PC-3 (cell line): ENCODE measurements at regions not wholly inside any gene's neighbourhood (a gene's known extent, or its start where the extent isn't known, plus 50 kb on each side); places are given as distances from the start of the nearest gene placed in this dataset.

ENCODE experiments used
- ATAC-seq: fragments of 200-7000 bp; cut with Tn5 transposase; 2 replicates; pipeline ENCODE4 v1.9.1; 2020; ENCODE audit warnings: mild to moderate bottlenecking, moderate library complexity
- BruUV-seq: library from RNA; stranded (reverse); fragments of 400-500 nt; replicated peaks from 2 replicates; lab custom pipeline; 2021; lab: Mats Ljungman, UMichigan
- CTCF ChIA-PET: fragments of 300-600 bp; sonication (Branson Sonifier 250); formaldehyde crosslinking; loops from one replicate; lab custom pipeline; 2022; ENCODE audit warnings: antibody characterized with exemption; lab: Charles Lee
- POLR2A ChIA-PET: fragments of 300-600 bp; sonication (Branson Sonifier 250); formaldehyde crosslinking; loops from one replicate; lab custom pipeline; 2022; ENCODE audit warnings: antibody characterized with exemption; ENCODE audit not compliant: unreplicated experiment; lab: Charles Lee
- DNase-seq: peaks from one replicate; pipeline ENCODE4 v3.0.0-alpha.2; 2015
- H2AFZ ChIP-seq: fragments of 300-600 bp; sonication (generic); 2 replicates; pipeline ENCODE4 v1.6.0; 2016; ENCODE audit warnings: antibody characterized with exemption, low read length
- H3F3A ChIP-seq: fragments of 300-600 bp; sonication (generic); one replicate; pipeline ENCODE4 v1.6.0; 2017; ENCODE audit warnings: antibody characterized with exemption, low read length, control low read depth, mild to moderate bottlenecking; ENCODE audit not compliant: unreplicated experiment
- H3K27ac ChIP-seq: fragments of 300-600 bp; sonication (generic); 2 replicates; pipeline ENCODE4 v1.5.1; 2016; ENCODE audit warnings: mild to moderate bottlenecking, low read length
- H3K27me3 ChIP-seq: fragments of 300-600 bp; sonication (generic); 2 replicates; pipeline ENCODE4 v1.6.1; 2016; ENCODE audit warnings: low read length, mixed read lengths
- H3K36me3 ChIP-seq: fragments of 300-600 bp; sonication (generic); 2 replicates; pipeline ENCODE4 v1.6.1; 2016; ENCODE audit warnings: low read depth, mixed run types, low read length, mixed read lengths
- H3K4me1 ChIP-seq: fragments of 300-600 bp; sonication (generic); 2 replicates; pipeline ENCODE4 v1.5.1; 2016; ENCODE audit warnings: low read length; ENCODE audit not compliant: insufficient read depth
- H3K4me2 ChIP-seq: fragments of 300-600 bp; sonication (generic); 2 replicates; pipeline ENCODE4 v1.6.0; 2016; ENCODE audit warnings: low read length
- H3K4me3 ChIP-seq: fragments of 300-600 bp; sonication (generic); 2 replicates; pipeline ENCODE4 v1.5.1; 2016; ENCODE audit warnings: mild to moderate bottlenecking, low read length, mixed read lengths
- H3K79me2 ChIP-seq: fragments of 300-600 bp; sonication (generic); 2 replicates; pipeline ENCODE4 v1.6.1; 2017; ENCODE audit warnings: low read length, mixed read lengths
- H3K9ac ChIP-seq: fragments of 300-600 bp; sonication (generic); 2 replicates; pipeline ENCODE4 v1.6.0; 2016; ENCODE audit warnings: mild to moderate bottlenecking, low read length
- H3K9me2 ChIP-seq: fragments of 300-600 bp; sonication (generic); replicated peaks from 2 replicates; pipeline ENCODE4 v1.6.1; 2016; ENCODE audit warnings: mixed run types, low read length, mixed read lengths
- H3K9me3 ChIP-seq: fragments of 300-600 bp; sonication (generic); 2 replicates; pipeline ENCODE4 v1.6.1; 2016; ENCODE audit warnings: low read length, mixed read lengths
- H4K20me1 ChIP-seq: fragments of 300-600 bp; sonication (generic); 2 replicates; pipeline ENCODE4 v1.6.1; 2016; ENCODE audit warnings: low read length, mixed read lengths
- EZH2 ChIP-seq: fragments of 300-600 bp; sonication (generic); IDR thresholded peaks from one replicate; pipeline ENCODE4 v1.6.1; 2017; ENCODE audit warnings: antibody characterized with exemption, mild to moderate bottlenecking, low read length; ENCODE audit not compliant: unreplicated experiment
- EZH2phosphoT487 ChIP-seq: fragments of 300-600 bp; sonication (generic); IDR thresholded peaks from 2 replicates; pipeline ENCODE4 v1.6.1; 2018; ENCODE audit warnings: mild to moderate bottlenecking, antibody characterized with exemption, low read length, borderline replicate concordance
- intact Hi-C: fragments of 100-400 bp; cut with micrococcal nuclease; formaldehyde crosslinking; loops from 2 replicates; pipeline ENCODE4 v1.9.0; 2023
- TF ChIP-seq, protein P1 (sequence below): fragments of 300-600 bp; sonication (generic); conservative IDR thresholded peaks from 2 replicates; pipeline ENCODE4 v1.5.1; 2017; ENCODE audit warnings: antibody characterized with exemption, low read depth, mild to moderate bottlenecking, low read length

DNA sequence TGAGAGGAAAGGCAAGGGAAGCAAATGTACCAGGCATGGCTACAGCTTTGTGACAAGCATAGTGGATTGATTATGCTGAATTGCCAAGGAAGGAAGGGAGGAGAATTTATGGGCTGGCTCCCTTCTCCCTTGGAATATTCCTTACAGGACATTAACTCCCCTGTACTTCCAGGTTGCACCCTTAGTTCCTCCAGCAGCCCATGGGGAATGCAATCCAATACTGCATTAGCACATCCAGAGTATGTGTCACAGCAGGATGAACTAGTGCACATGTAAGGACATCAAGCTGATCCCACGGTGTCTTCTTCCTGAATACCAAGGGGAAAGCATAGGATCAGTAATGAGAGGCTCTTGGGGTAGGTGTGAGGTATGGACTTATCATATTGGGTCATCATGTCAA, 390.7 kb upstream of the POU3F2 start:
- intact Hi-C loops: no loop called here
- Histone ChIP-seq H3K4me3 (no peak overlapping the region), H3K27ac (no peak overlapping the region), H3K9me3 (no peaks in the 10 kb centered on the region), H3K27me3 (no peaks in the 10 kb centered on the region), H3K4me1 (no peaks in the 10 kb centered on the region), H2AFZ (no peak overlapping the region), H4K20me1 (no peaks in the 10 kb centered on the region), H3K79me2 (no peaks in the 10 kb centered on the region), H3K9ac (no peak overlapping the region), H3K9me2 (no peaks in the 10 kb centered on the region), H3F3A (no peaks in the 10 kb centered on the region), H3K36me3 (no peaks in the 10 kb centered on the region), H3K4me2 (no peak overlapping the region)
- POLR2A ChIA-PET: no interaction called here
- DNase-seq (no peak), ATAC-seq (no peak)
- no TSS peak for BruUV-seq
- TF ChIP-seq EZH2 (no peak), EZH2phosphoT487 (no peak)
- TF ChIP-seq, protein P1, sequence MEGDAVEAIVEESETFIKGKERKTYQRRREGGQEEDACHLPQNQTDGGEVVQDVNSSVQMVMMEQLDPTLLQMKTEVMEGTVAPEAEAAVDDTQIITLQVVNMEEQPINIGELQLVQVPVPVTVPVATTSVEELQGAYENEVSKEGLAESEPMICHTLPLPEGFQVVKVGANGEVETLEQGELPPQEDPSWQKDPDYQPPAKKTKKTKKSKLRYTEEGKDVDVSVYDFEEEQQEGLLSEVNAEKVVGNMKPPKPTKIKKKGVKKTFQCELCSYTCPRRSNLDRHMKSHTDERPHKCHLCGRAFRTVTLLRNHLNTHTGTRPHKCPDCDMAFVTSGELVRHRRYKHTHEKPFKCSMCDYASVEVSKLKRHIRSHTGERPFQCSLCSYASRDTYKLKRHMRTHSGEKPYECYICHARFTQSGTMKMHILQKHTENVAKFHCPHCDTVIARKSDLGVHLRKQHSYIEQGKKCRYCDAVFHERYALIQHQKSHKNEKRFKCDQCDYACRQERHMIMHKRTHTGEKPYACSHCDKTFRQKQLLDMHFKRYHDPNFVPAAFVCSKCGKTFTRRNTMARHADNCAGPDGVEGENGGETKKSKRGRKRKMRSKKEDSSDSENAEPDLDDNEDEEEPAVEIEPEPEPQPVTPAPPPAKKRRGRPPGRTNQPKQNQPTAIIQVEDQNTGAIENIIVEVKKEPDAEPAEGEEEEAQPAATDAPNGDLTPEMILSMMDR: no peak
- CTCF ChIA-PET: no interaction called here

DNA sequence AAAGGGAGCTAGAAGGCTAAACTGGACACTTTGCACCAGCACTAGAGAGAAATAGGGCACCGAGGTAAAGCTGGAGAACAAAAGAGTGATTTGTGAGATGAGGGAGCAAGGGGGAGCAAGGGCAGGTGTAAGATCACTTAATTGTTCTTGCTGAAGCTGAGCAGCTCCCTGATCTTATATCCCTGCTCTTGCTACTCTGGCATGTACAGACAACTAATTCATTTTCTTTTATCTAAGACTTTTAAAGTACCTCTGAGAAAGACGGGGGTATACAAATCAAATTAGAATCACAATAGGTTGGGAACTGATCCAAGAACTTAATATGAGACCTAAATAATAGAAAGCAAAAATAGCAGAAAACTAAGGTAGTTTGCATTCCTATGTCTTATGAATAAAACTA, 381.7 kb upstream of the POU3F2 start:
- H3K79me2 ChIP-seq: no peaks in the 10 kb centered on the region
- H2AFZ ChIP-seq: no peak overlapping the region
- no TSS peak for BruUV-seq
- DNase-seq (no peak), ATAC-seq (no peak)
- no peak for TF ChIP-seq EZH2phosphoT487
- TF ChIP-seq, protein P1: no peak
- TF ChIP-seq EZH2: no peak
- no peaks in the 10 kb centered on the region for H3K9me3 ChIP-seq
- H3K36me3 ChIP-seq: no peaks in the 10 kb centered on the region
- H3K27me3 ChIP-seq: peaks cover 14% of the 10 kb centered on the region; the same call in 1 of the 2 replicates
- H3F3A ChIP-seq: no peaks in the 10 kb centered on the region
- no peaks in the 10 kb centered on the region for H4K20me1 ChIP-seq
- H3K27ac ChIP-seq: no peak overlapping the region
- no peaks in the 10 kb centered on the region for H3K9me2 ChIP-seq
- ChIA-PET POLR2A (no interaction called here), CTCF (no interaction called here)
- no peaks in the 10 kb centered on the region for H3K4me1 ChIP-seq
- no peak overlapping the region for H3K4me2 ChIP-seq
- H3K9ac ChIP-seq: no peak overlapping the region
- H3K4me3 ChIP-seq: no peak overlapping the region
- intact Hi-C loops: no loop called here

DNA sequence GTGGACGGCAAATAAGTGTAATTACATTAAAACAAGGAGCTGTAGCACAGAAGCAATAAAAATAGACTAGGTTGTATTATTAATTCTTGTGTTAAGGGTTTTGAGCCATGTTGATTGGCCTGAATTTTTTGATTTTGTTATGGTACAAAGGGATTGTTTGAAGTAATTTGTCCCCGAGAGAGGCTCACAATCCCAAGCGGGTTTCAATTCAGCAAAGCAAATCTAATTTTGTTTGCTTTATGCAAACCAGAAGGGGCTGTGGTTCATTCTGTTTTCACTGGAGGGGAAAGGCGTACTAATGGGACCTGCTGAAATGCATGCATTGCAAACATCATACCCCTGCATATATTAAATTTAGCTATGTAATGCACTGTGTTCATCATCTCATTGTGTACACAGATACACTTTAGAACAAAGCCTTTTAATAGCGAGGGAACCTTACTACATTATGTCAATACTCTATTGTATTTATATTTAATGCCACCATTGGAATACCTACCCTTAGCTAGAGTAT, 379.5 kb upstream of the POU3F2 start:
- H3K27me3 ChIP-seq: peaks cover 14% of the 10 kb centered on the region; the same call in 1 of the 2 replicates
- no peaks in the 10 kb centered on the region for H3K79me2 ChIP-seq
- no peak overlapping the region for H3K27ac ChIP-seq
- no peaks in the 10 kb centered on the region for H3K9me2 ChIP-seq
- H3K4me3 ChIP-seq: no peak overlapping the region
- TF ChIP-seq EZH2: no peak
- TF ChIP-seq, protein P1: no peak
- no peak for TF ChIP-seq EZH2phosphoT487
- intact Hi-C loops: no loop called here
- H4K20me1 ChIP-seq: no peaks in the 10 kb centered on the region
- BruUV-seq: no TSS peak
- ChIA-PET CTCF (no interaction called here), POLR2A (no interaction called here)
- no peaks in the 10 kb centered on the region for H3F3A ChIP-seq
- ATAC-seq: no peak
- no peaks in the 10 kb centered on the region for H3K4me1 ChIP-seq
- no peak overlapping the region for H3K9ac ChIP-seq
- H3K4me2 ChIP-seq: no peak overlapping the region
- no peaks in the 10 kb centered on the region for H3K9me3 ChIP-seq
- no peaks in the 10 kb centered on the region for H3K36me3 ChIP-seq
- DNase-seq: no peak
- H2AFZ ChIP-seq: no peak overlapping the region
